Fibroblast of the aortic adventitia (primary cell): ENCODE measurements at regions not wholly inside any gene's neighbourhood (a gene's known extent, or its start where the extent isn't known, plus 50 kb on each side); places are given as distances from the start of the nearest gene placed in this dataset.

Source experiments
- DNase-seq: peaks from one replicate; pipeline ENCODE4 v3.0.0-alpha.2; 2010; ENCODE audit warnings: low read depth
- H3K4me3 ChIP-seq: 2 replicates; pipeline ENCODE4 v1.5.1; 2011; ENCODE audit warnings: low read depth, mild to moderate bottlenecking, control low read depth, low read length, moderate library complexity
- TF ChIP-seq, protein P1 (sequence below): IDR thresholded peaks from 2 replicates; pipeline ENCODE4 v1.5.1; 2011; ENCODE audit warnings: mild to moderate bottlenecking, low read length, control low read depth, inconsistent platforms; ENCODE audit not compliant: insufficient read depth

DNA sequence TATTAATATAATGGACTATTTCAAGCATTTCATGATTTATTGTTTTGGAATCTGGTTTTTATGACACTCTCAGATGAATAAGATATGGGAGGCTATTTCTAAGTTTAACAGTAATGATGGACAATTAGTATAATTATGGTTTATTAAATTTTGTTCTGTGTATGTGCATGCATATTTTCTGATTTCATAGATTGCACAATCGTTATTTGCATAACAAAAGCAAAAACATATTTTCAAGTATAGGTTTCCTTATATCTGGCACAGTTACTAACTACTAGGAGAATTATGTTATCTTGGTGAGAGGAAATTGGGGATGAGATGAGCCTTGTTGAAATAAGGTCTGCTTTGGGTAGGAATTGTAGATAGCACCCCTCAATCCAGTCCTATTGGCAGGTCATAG, 413.1 kb downstream of the MCTP2 start:
- TF ChIP-seq, protein P1, sequence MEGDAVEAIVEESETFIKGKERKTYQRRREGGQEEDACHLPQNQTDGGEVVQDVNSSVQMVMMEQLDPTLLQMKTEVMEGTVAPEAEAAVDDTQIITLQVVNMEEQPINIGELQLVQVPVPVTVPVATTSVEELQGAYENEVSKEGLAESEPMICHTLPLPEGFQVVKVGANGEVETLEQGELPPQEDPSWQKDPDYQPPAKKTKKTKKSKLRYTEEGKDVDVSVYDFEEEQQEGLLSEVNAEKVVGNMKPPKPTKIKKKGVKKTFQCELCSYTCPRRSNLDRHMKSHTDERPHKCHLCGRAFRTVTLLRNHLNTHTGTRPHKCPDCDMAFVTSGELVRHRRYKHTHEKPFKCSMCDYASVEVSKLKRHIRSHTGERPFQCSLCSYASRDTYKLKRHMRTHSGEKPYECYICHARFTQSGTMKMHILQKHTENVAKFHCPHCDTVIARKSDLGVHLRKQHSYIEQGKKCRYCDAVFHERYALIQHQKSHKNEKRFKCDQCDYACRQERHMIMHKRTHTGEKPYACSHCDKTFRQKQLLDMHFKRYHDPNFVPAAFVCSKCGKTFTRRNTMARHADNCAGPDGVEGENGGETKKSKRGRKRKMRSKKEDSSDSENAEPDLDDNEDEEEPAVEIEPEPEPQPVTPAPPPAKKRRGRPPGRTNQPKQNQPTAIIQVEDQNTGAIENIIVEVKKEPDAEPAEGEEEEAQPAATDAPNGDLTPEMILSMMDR = no peak
- no peak for DNase-seq
- no peak overlapping the region for H3K4me3 ChIP-seq

DNA sequence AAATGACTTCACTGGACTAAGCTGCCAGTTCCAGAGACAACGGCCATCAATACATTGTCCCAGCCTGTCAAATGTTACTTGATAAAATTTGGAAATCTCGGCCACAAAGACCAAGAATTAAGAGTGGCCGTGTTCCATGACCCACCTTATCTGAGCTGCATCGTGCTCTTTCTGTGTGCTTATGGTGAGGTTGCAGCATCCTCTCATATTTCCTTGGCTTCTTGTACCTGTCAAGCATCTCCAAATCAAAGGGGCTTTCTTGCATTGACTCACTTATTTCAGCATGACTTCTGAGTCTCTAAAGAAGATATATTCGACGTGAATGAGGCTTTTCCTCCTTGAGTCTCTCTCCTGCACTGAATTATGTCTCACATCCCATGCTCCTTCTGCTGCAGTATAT, 421.7 kb downstream of the MCTP2 start:
- no peak overlapping the region for H3K4me3 ChIP-seq
- TF ChIP-seq, protein P1 = no peak
- DNase-seq = no peak

DNA sequence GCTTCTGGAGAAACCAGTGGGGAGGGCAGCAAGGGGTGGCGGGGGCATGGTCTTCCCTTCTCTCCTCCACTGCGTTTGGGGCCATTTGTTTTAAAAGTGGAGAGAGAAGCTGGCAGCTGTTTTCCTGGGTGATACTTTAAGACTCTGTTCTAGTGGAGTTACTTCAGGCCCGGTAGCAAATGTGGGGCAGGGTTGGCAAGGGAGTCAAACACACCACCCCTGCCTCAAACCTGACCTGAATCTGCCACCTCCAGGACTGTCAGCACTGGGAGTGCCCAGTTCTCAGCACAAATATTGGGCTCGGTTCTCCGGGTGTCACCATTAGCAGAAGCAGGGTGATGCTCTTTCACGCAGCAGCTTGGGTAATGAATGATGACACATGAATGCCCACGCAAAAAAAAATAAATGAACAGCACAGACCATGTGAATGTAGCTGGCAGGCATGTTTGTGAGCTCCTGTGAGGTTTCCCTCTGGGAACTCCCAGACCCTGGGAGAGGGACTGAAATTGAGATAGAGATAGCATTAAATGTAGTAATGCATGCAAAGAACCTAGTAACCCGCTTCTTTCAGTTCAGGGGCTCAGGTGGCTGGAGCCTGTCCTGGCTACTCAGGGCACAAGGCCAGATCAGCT, 424.0 kb downstream of the MCTP2 start:
- TF ChIP-seq, protein P1 = no peak

DNA sequence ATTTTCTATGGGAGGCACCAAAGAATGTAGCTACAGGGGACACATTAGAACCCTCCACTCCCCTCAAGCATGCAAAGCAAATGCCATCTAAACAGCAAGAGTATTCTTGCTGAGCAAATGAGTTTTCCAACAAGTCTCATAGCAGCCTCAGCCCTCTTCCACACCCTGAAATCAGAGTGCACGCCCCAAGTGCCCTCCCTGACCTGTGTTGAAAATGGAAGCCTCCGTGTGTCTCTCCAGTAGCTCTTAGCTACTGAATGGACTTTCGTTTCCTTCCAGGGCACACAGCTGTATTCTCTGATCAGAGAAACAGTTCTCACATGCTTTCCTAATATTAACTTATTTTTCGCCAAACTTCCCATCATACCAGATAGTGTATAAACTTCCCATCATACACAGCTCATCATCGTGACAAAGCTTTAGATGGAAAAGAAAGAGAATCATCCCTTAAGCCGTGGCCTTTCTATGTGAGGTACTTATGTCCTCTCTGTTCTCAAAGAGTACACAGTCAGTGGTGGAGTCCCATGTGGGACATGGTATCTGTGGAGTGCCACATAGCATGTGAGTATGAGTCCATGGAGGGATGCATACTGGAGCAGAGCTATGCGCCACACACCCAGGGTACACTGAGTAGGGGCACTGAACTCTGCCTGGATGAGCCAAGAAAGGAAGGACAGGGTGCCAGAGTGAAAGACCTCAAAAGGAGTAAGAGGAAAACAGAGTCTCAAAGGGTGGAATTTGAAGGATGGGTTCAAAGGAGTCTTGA, 434.5 kb downstream of the MCTP2 start:
- TF ChIP-seq, protein P1 = no peak
- DNase-seq = no peak

More for the DNA sequence above, 424.0 kb downstream of the MCTP2 start:
- no peak overlapping the region for H3K4me3 ChIP-seq
- DNase-seq = no peak

DNA sequence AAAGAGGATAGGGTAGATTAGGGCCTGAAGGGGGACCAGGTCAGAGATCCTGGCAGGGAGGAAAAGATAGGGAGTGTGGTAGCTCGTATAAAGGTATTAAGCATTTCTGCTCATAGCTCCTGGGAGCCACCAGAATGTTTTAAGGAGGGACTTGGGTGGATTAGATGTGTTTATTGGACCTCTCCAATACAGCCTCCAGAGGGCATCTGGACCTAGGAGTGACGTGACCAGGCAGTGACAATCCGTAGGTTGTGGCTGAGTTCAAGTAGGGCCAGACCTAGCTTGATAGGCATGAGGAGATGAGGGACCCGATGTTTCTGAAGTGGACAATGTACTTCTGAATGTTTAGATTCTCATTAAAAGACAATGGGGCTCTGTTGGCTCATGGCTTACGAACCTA, 435.2 kb downstream of the MCTP2 start:
- DNase-seq = no peak
- no peak overlapping the region for H3K4me3 ChIP-seq
- TF ChIP-seq, protein P1 = no peak

More for the DNA sequence above, 434.5 kb downstream of the MCTP2 start:
- H3K4me3 ChIP-seq = no peak overlapping the region

DNA sequence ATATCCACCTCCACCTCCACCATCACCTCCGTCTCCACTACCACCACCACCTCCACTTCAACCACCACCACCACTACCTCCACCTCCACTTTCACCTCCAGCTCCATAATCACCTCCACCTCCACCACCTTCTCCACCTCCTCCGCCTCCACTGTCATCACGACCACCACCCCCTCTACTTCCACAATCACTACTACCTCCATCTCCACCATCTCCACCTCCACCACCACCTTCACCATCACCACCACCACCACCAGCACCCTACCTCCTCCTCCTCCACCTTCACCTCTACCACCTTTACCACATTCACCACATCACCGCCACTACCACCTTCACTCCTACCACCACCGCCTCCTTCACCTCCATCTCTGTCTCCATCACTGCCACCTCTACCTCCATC, 435.7 kb downstream of the MCTP2 start:
- DNase-seq = no peak
- no peak overlapping the region for H3K4me3 ChIP-seq
- TF ChIP-seq, protein P1 = no peak
